Transverse colon (tissue), 4 donors: ENCODE measurements at regions not wholly inside any gene's neighbourhood (a gene's known extent, or its start where the extent isn't known, plus 50 kb on each side); places are given as distances from the start of the nearest gene placed in this dataset.

Source experiments
- CTCF ChIP-seq, 5 experiments: fragments of 200-600 bp in 3 of 5; fragments of 450-650 bp in 2 of 5; sonication (generic) in 3 of 5; IDR thresholded peaks; 1 replicate in 2 of 5; 2 replicates in 3 of 5; pipeline ENCODE4 v1.5.1; 2016 to 2017; ENCODE audit warnings: antibody characterized with exemption in 5 of 5, inconsistent platforms in 3 of 5, mild to moderate bottlenecking in 2 of 5, moderate library complexity in 1 of 5
- POLR2A ChIP-seq: fragments of 450-650 bp; IDR thresholded peaks from one replicate; pipeline ENCODE4 v1.6.1; 2016; ENCODE audit warnings: antibody characterized with exemption, mild to moderate bottlenecking, moderate library complexity
- POLR2AphosphoS5 ChIP-seq, 3 donors: sonication (generic); formaldehyde crosslinking; IDR thresholded peaks; one replicate each; pipeline ENCODE4 v1.6.1; 2016; ENCODE audit warnings: antibody characterized with exemption in 3 of 3

GRCh38 chr1:57982852-57983251 lies 559.0 kb upstream of the DAB1 start:
- TF ChIP-seq CTCF (IDR thresholded peaks at IDR 0.05) (no peak), POLR2A (no peak), POLR2AphosphoS5 (IDR thresholded peaks at IDR 0.05) (no peak)
